ENCODE measurements at regions not wholly inside any gene's neighbourhood (a gene's known extent, or its start where the extent isn't known, plus 50 kb on each side); places are given as distances from the start of the nearest gene placed in this dataset.
A peak's percentile ranks its signal among the peaks of the same experiment; 100 is the strongest.

GRCh38 chr12:24707334-24707733 lies 241.6 kb downstream of the BCAT1 start:
- H3K36me3 ChIP-seq, result no peaks in the 10 kb centered on the region
- no peak overlapping the region for H3K27ac ChIP-seq
- H3K4me3 ChIP-seq, result no peak overlapping the region
- no peak for DNase-seq
- H3K9me3 ChIP-seq, result no peaks in the 10 kb centered on the region
- H3K4me1 ChIP-seq, result peaks cover 4 to 17% (median 11%) of the 10 kb centered on the region in 6 donors
- WGBS, 5 donors, result 69 to 93% (median 80%) methylated on average over 1 of the region's 1 CpG
- intact Hi-C loops (cut with DNase I; ENCODE audit: low total_unique reads), result no loop called here
- TF ChIP-seq CTCF (IDR thresholded peaks at IDR 0.05 in 8 of 11, conservative IDR thresholded peaks at IDR 0.05 in 3 of 11), result no peak
- no peak for TF ChIP-seq POLR2A (IDR thresholded peaks at IDR 0.05)
- no peak for TF ChIP-seq POLR2AphosphoS5 (IDR thresholded peaks at IDR 0.05)
- H3K27me3 ChIP-seq (replicated peaks in 1 of 7), result no peaks in the 10 kb centered on the region

- no peaks in the 10 kb centered on the region for H3K27me3 ChIP-seq (replicated peaks in 1 of 7)
- H3K36me3 ChIP-seq, result no peaks in the 10 kb centered on the region
- peak overlapping the region in 7 of 8 donors; percentile 4 to 39 (median 23) for H3K27ac ChIP-seq
- intact Hi-C loops (cut with DNase I; ENCODE audit: low total_unique reads), result no loop called here
- 15 to 22% (median 17%) methylated on average over 4 of the region's 4 CpGs for WGBS, 5 donors
- DNase-seq, result no peak
- TF ChIP-seq POLR2AphosphoS5 (IDR thresholded peaks at IDR 0.05), result no peak
- no peak for TF ChIP-seq CTCF (IDR thresholded peaks at IDR 0.05 in 8 of 11, conservative IDR thresholded peaks at IDR 0.05 in 3 of 11)
- no peak for TF ChIP-seq POLR2A (IDR thresholded peaks at IDR 0.05)
- no peak overlapping the region for H3K4me3 ChIP-seq
- no peaks in the 10 kb centered on the region for H3K9me3 ChIP-seq
- H3K4me1 ChIP-seq, result peaks cover 4 to 17% (median 11%) of the 10 kb centered on the region in 6 donors
Observed at GRCh38 chr12:24705741-24706358, 243.1 kb downstream of the BCAT1 start.

- intact Hi-C loops (cut with DNase I; ENCODE audit: low total_unique reads), result no loop called here
- no peak for DNase-seq
- Histone ChIP-seq H3K9me3 (no peaks in the 10 kb centered on the region), H3K4me1 (peaks cover 4 to 17% (median 11%) of the 10 kb centered on the region in 6 donors), H3K27ac (peak overlapping the region in 7 of 8 donors; percentile 4 to 39 (median 23)), H3K4me3 (no peak overlapping the region), H3K27me3 (replicated peaks in 1 of 7) (no peaks in the 10 kb centered on the region), H3K36me3 (no peaks in the 10 kb centered on the region)
- WGBS, 5 donors, result 20 to 29% (median 22%) methylated on average over 2 of the region's 2 CpGs
- TF ChIP-seq POLR2A (IDR thresholded peaks at IDR 0.05) (no peak), POLR2AphosphoS5 (IDR thresholded peaks at IDR 0.05) (no peak), CTCF (IDR thresholded peaks at IDR 0.05 in 8 of 11, conservative IDR thresholded peaks at IDR 0.05 in 3 of 11) (no peak)
Observed at GRCh38 chr12:24705216-24705615, 243.7 kb downstream of the BCAT1 start.

GRCh38 chr12:24701343-24701742 lies 247.6 kb downstream of the BCAT1 start:
- no peaks in the 10 kb centered on the region for H3K27me3 ChIP-seq (replicated peaks in 1 of 7)
- H3K4me1 ChIP-seq, result peaks cover 4 to 14% (median 10%) of the 10 kb centered on the region in 6 donors
- no peak for TF ChIP-seq POLR2A (IDR thresholded peaks at IDR 0.05)
- no peak for TF ChIP-seq POLR2AphosphoS5 (IDR thresholded peaks at IDR 0.05)
- TF ChIP-seq CTCF (IDR thresholded peaks at IDR 0.05 in 8 of 11, conservative IDR thresholded peaks at IDR 0.05 in 3 of 11), result no peak
- H3K36me3 ChIP-seq, result no peaks in the 10 kb centered on the region
- DNase-seq, result no peak
- H3K4me3 ChIP-seq, result no peak overlapping the region
- no peaks in the 10 kb centered on the region for H3K9me3 ChIP-seq
- intact Hi-C loops (cut with DNase I; ENCODE audit: low total_unique reads), result no loop called here
- H3K27ac ChIP-seq, result no peak overlapping the region
- WGBS, 5 donors, result 54 to 71% (median 64%) methylated on average over 3 of the region's 3 CpGs

Measured in spleen (tissue), 11 donors.